MM.1S (cell line): ENCODE measurements at regions not wholly inside any gene's neighbourhood (a gene's known extent, or its start where the extent isn't known, plus 50 kb on each side); places are given as distances from the start of the nearest gene placed in this dataset.

ENCODE experiments used
- DNase-seq: peaks from one replicate; pipeline ENCODE4 v3.0.0-alpha.2; 2015
- H2AFZ ChIP-seq: fragments of 300-600 bp; sonication (generic); 2 replicates; pipeline ENCODE4 v1.6.0; 2016; ENCODE audit warnings: antibody characterized with exemption, low read length
- H3F3A ChIP-seq: fragments of 300-600 bp; sonication (generic); 2 replicates; pipeline ENCODE4 v1.6.1; 2016; ENCODE audit warnings: mild to moderate bottlenecking, antibody characterized with exemption, low read length, moderate library complexity, mixed read lengths; ENCODE audit not compliant: insufficient read depth
- H3K27ac ChIP-seq: fragments of 300-600 bp; sonication (generic); 2 replicates; pipeline ENCODE4 v1.5.1; 2016; ENCODE audit warnings: mild to moderate bottlenecking, low read length
- H3K27me3 ChIP-seq: fragments of 300-600 bp; sonication (generic); replicated peaks from 2 replicates; pipeline ENCODE4 v1.6.0; 2016; ENCODE audit warnings: low read length; ENCODE audit not compliant: insufficient read depth
- H3K36me3 ChIP-seq: fragments of 300-600 bp; sonication (generic); replicated peaks from 2 replicates; pipeline ENCODE4 v1.6.1; 2016; ENCODE audit warnings: mild to moderate bottlenecking, low read length, mixed read lengths; ENCODE audit not compliant: insufficient read depth
- H3K4me1 ChIP-seq: fragments of 300-600 bp; sonication (generic); 2 replicates; pipeline ENCODE4 v1.6.1; 2016; ENCODE audit warnings: low read length, mixed read lengths
- H3K4me2 ChIP-seq: fragments of 300-600 bp; sonication (generic); 2 replicates; pipeline ENCODE4 v1.6.0; 2016; ENCODE audit warnings: low read depth, low read length
- H3K4me3 ChIP-seq: fragments of 300-600 bp; sonication (generic); 2 replicates; pipeline ENCODE4 v1.5.1; 2016; ENCODE audit warnings: low read length, mixed read lengths
- H3K79me2 ChIP-seq: fragments of 300-600 bp; sonication (generic); 2 replicates; pipeline ENCODE4 v1.6.1; 2016; ENCODE audit warnings: mixed run types, low read length, mixed read lengths
- H3K9ac ChIP-seq: fragments of 300-600 bp; sonication (generic); 2 replicates; pipeline ENCODE4 v1.6.1; 2016; ENCODE audit warnings: low read length, mixed read lengths
- H3K9me2 ChIP-seq: fragments of 300-600 bp; sonication (generic); replicated peaks from 2 replicates; pipeline ENCODE4 v1.6.1; 2016; ENCODE audit warnings: mild to moderate bottlenecking, low read length, mixed read lengths; ENCODE audit not compliant: insufficient read depth
- H3K9me3 ChIP-seq: fragments of 300-600 bp; sonication (generic); replicated peaks from 2 replicates; pipeline ENCODE4 v1.6.1; 2016; ENCODE audit warnings: mild to moderate bottlenecking, low read length, mixed read lengths; ENCODE audit not compliant: insufficient read depth
- H4K20me1 ChIP-seq: fragments of 300-600 bp; sonication (generic); 2 replicates; pipeline ENCODE4 v1.6.1; 2016; ENCODE audit warnings: mild to moderate bottlenecking, low read length, moderate library complexity, mixed read lengths; ENCODE audit not compliant: insufficient read depth
- CTCF ChIP-seq: fragments of 300-600 bp; sonication (generic); IDR thresholded peaks from 2 replicates; pipeline ENCODE4 v1.5.1; 2016; ENCODE audit warnings: antibody characterized with exemption, low read length, mixed read lengths
- EZH2 ChIP-seq: fragments of 300-600 bp; sonication (generic); optimal IDR thresholded peaks from 2 replicates; pipeline ENCODE3; 2017; ENCODE audit warnings: low read depth, mild to moderate bottlenecking, antibody characterized with exemption, low read length, mixed read lengths
- EZH2phosphoT487 ChIP-seq: fragments of 300-600 bp; sonication (generic); IDR thresholded peaks from 2 replicates; pipeline ENCODE4 v1.6.1; 2018; ENCODE audit warnings: antibody characterized with exemption, low read length

- Histone ChIP-seq H3K4me3 (no peak overlapping the region), H3K27me3 (no peaks in the 10 kb centered on the region), H2AFZ (no peak overlapping the region), H3K4me1 (peaks cover 8% of the 10 kb centered on the region), H3K36me3 (no peaks in the 10 kb centered on the region), H3K79me2 (no peaks in the 10 kb centered on the region), H3K27ac (no peak overlapping the region), H3K4me2 (no peak overlapping the region), H3K9me3 (no peaks in the 10 kb centered on the region), H3F3A (no peaks in the 10 kb centered on the region), H4K20me1 (no peaks in the 10 kb centered on the region), H3K9ac (no peak overlapping the region), H3K9me2 (no peaks in the 10 kb centered on the region)
- DNase-seq = no peak
- TF ChIP-seq EZH2phosphoT487 (no peak), CTCF (no peak), EZH2 (no peak)
Observed at GRCh38 chr6:20338156-20338555, 63.5 kb upstream of the E2F3 start.

- H3K9me2 ChIP-seq = no peaks in the 10 kb centered on the region
- DNase-seq = no peak
- no peak overlapping the region for H2AFZ ChIP-seq
- H3K4me3 ChIP-seq = no peak overlapping the region
- peaks cover 8% of the 10 kb centered on the region for H3K4me1 ChIP-seq
- no peak overlapping the region for H3K4me2 ChIP-seq
- H3K27ac ChIP-seq = no peak overlapping the region
- H4K20me1 ChIP-seq = no peaks in the 10 kb centered on the region
- H3K27me3 ChIP-seq = no peaks in the 10 kb centered on the region
- no peaks in the 10 kb centered on the region for H3K9me3 ChIP-seq
- H3K9ac ChIP-seq = no peak overlapping the region
- H3K36me3 ChIP-seq = no peaks in the 10 kb centered on the region
- TF ChIP-seq CTCF (no peak), EZH2 (no peak), EZH2phosphoT487 (no peak)
- no peaks in the 10 kb centered on the region for H3K79me2 ChIP-seq
- H3F3A ChIP-seq = no peaks in the 10 kb centered on the region
Observed at GRCh38 chr6:20340068-20340848, 61.4 kb upstream of the E2F3 start.

DNA sequence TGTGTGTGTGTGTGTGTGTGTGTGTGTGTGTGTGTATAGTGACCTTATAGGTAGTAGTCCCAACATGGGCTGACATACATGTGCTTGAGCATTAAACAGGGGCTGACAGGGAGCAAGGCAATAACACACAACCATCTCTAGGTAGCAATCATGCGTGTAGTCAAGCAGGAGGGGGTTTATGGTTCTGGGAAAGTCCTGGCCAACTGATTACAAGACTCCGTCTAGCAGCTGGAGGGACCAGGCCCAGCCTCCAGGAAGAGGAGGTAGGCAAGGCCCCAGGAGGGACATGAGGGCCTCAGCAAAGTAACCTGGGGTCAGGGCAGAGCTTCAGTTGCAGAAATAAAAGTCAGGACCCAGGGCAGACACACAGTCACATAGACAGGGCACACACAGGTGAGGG lies 60.6 kb upstream of the E2F3 start:
- no peak overlapping the region for H3K9ac ChIP-seq
- H3K9me2 ChIP-seq = no peaks in the 10 kb centered on the region
- H3F3A ChIP-seq = no peaks in the 10 kb centered on the region
- no peaks in the 10 kb centered on the region for H3K9me3 ChIP-seq
- H3K4me2 ChIP-seq = no peak overlapping the region
- TF ChIP-seq CTCF (no peak), EZH2phosphoT487 (no peak), EZH2 (no peak)
- no peak overlapping the region for H3K4me3 ChIP-seq
- no peaks in the 10 kb centered on the region for H4K20me1 ChIP-seq
- peaks cover 4% of the 10 kb centered on the region for H3K4me1 ChIP-seq
- no peaks in the 10 kb centered on the region for H3K27me3 ChIP-seq
- no peaks in the 10 kb centered on the region for H3K36me3 ChIP-seq
- no peak for DNase-seq
- no peak overlapping the region for H3K27ac ChIP-seq
- no peak overlapping the region for H2AFZ ChIP-seq
- H3K79me2 ChIP-seq = no peaks in the 10 kb centered on the region
